ENCODE measurements at regions not wholly inside any gene's neighbourhood (a gene's known extent, or its start where the extent isn't known, plus 50 kb on each side); places are given as distances from the start of the nearest gene placed in this dataset.

DNA sequence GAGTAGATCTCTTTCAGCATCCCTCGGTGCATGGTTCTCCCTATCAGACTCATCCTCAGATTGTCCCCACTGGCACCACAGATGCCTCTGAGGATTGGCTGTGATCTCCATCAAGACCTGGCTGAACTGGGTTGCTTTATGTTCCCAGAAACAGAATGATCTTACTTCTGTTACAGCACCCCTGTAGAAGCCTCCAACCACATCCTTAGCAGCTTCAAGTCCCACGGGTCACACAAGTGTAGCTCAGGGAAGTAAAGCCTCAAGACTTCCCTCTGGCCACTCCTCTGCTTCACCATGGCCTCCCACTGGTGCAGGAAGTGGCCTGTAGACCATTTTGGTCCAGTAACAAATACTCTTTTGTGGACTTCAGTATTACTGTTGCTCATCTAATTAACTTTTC is 566.4 kb upstream of the SUCLG2 start:
- Histone ChIP-seq H3K4me1 (replicated peaks) (no peaks in the 10 kb centered on the region), H3K27me3 (replicated peaks) (no peaks in the 10 kb centered on the region)
- DNase-seq (ENCODE audit: low read depth in 1 of 2, low spot score in 2 of 2): no peak

DNA sequence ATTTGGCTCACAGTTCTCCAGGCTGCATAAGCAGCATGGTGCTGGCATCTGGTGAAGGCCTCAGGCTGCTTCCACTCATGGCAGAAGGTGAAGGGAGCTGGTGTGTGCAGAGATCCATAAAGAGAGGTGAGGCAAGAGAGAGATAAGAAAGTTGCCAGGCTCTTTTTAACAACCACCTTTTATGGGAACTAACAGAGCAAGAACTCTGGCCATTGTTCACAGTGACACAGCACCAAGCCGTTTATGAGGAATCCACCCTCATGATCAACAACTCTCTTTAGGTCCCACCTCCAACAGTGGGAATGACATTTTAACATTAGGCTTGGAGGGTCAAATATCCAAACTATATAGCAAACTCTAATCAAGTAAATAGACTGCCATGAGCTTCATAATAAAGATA is 557.2 kb upstream of the SUCLG2 start:
- H3K27me3 ChIP-seq (replicated peaks): no peaks in the 10 kb centered on the region
- no peak overlapping the region for H3K4me3 ChIP-seq
- H3K27ac ChIP-seq: no peak overlapping the region
- no peak for DNase-seq (ENCODE audit: low read depth in 1 of 2, low spot score in 2 of 2)
- H3K36me3 ChIP-seq: no peaks in the 10 kb centered on the region
- H3K9me3 ChIP-seq (replicated peaks): no peaks in the 10 kb centered on the region
- H3K4me1 ChIP-seq (replicated peaks): no peaks in the 10 kb centered on the region

More for the DNA sequence above, 566.4 kb upstream of the SUCLG2 start:
- Histone ChIP-seq H3K4me3 (no peak overlapping the region), H3K27ac (no peak overlapping the region), H3K36me3 (no peaks in the 10 kb centered on the region), H3K9me3 (replicated peaks) (no peaks in the 10 kb centered on the region)

DNA sequence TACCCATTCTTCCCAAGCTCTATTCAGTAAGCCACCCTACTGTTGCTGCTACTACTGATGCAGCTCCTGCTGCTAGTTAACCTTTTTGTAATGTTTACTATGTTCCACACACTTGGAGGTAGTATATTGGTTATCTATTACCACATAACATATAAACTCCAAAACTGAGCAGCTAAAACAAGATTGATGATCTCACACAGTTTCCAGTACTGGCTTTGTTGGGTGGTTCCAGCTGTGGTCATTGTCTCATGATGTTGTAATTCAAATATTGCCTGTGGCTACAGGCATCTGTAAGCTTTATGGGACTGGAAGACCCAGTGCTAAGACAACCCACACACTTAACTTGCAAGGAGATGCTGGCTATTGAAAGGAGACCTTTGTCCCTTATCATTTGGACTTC is 556.2 kb upstream of the SUCLG2 start:
- no peaks in the 10 kb centered on the region for H3K27me3 ChIP-seq (replicated peaks)
- no peak for DNase-seq (ENCODE audit: low read depth in 1 of 2, low spot score in 2 of 2)
- H3K9me3 ChIP-seq (replicated peaks): no peaks in the 10 kb centered on the region
- H3K36me3 ChIP-seq: no peaks in the 10 kb centered on the region
- H3K4me1 ChIP-seq (replicated peaks): no peaks in the 10 kb centered on the region
- no peak overlapping the region for H3K27ac ChIP-seq
- H3K4me3 ChIP-seq: no peak overlapping the region

DNA sequence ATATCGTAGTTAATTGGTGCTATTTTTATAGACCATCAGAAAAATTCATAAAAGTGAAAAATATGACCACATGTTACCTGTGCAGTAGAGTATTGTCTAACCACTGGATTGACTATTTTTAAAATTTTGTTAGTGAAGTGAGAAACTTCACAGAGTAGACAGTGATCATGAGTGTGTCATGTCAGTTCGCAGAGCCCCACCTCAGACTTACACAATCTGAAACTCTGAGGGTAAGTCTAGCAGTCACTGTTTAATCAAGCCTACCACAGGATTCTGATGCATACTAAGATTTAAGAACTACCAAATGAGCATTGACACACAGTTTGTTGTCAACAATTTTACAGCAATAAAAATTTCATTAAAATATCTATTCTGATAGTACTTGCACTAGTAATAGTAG is 552.9 kb upstream of the SUCLG2 start:
- no peak for DNase-seq (ENCODE audit: low read depth in 1 of 2, low spot score in 2 of 2)
- H3K4me1 ChIP-seq (replicated peaks): no peaks in the 10 kb centered on the region

DNA sequence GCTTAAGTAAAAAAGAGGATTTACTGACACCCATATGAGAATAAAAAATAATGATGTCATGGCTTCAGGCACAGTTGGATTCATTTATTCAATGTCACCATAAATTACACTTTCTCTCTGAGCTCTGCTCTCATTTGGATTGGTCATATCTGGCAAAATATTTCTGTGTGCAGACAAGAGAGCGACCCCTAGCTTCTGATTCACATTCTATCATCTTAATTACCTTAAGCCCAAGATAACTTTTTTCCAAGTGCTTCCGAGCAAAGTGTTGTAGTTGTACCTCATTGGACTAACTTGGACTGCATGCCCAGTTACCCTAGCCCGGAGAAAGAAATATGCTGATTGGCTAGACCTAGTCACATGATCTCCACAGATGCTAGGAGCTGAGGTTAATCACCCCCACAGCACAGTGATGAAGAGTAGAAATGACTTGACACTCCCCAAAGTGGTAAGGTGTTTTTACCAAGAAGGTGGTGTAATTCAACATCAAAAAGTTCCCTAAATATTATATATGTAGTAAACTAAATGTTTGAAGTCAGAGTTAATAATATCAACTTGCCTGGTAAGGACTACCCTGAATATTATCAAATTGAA is 552.2 kb upstream of the SUCLG2 start:
- no peak overlapping the region for H3K4me3 ChIP-seq
- no peak overlapping the region for H3K27ac ChIP-seq
- DNase-seq (ENCODE audit: low read depth in 1 of 2, low spot score in 2 of 2): no peak
- no peaks in the 10 kb centered on the region for H3K36me3 ChIP-seq
- no peaks in the 10 kb centered on the region for H3K4me1 ChIP-seq (replicated peaks)
- no peaks in the 10 kb centered on the region for H3K27me3 ChIP-seq (replicated peaks)
- no peaks in the 10 kb centered on the region for H3K9me3 ChIP-seq (replicated peaks)

More for the DNA sequence above, 552.9 kb upstream of the SUCLG2 start:
- Histone ChIP-seq H3K4me3 (no peak overlapping the region), H3K36me3 (no peaks in the 10 kb centered on the region), H3K9me3 (replicated peaks) (no peaks in the 10 kb centered on the region), H3K27ac (no peak overlapping the region), H3K27me3 (replicated peaks) (no peaks in the 10 kb centered on the region)

DNA sequence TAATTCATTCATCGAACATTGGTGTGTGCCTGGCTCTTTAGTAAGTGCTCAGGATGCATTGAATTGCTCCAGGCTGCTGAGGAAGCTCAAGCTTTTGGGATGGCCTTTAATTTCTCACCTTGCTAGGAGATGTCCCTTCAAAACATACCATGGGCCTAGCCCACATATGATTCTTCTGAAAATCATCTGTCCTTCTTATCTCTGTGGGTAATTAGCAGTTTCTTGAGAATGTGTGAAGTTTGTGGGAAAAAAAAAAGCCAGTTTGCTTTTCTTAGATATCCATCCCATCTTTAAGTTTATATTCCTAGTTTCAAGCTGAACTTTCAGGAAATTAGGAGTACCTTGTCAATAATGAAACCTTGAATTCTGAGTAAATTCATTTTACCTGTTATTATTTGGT is 532.3 kb upstream of the SUCLG2 start:
- no peaks in the 10 kb centered on the region for H3K4me1 ChIP-seq (replicated peaks)
- no peaks in the 10 kb centered on the region for H3K27me3 ChIP-seq (replicated peaks)
- DNase-seq (ENCODE audit: low read depth in 1 of 2, low spot score in 2 of 2): no peak
- no peaks in the 10 kb centered on the region for H3K36me3 ChIP-seq
- H3K9me3 ChIP-seq (replicated peaks): no peaks in the 10 kb centered on the region
- no peak overlapping the region for H3K4me3 ChIP-seq
- H3K27ac ChIP-seq: no peak overlapping the region

DNA sequence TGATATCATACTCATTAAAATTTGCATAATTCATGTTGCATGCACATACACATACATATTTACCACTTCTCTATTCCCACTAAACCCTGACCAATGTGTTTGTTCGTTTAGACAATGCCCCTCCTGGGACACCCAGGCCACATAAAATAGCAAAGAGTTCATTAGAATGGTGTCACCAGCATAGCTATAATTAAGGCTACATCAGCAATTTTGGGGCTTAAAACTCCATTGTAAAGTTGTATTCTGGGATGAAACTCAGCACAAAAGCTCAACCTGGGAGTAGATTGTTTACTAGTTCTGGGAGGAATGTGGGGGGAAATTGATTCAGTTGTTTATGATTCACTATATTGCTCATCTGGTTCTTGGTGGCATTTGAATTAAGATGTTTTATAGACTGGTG is 522.2 kb upstream of the SUCLG2 start:
- no peak for DNase-seq (ENCODE audit: low read depth in 1 of 2, low spot score in 2 of 2)
- no peaks in the 10 kb centered on the region for H3K9me3 ChIP-seq (replicated peaks)
- H3K4me3 ChIP-seq: no peak overlapping the region
- no peaks in the 10 kb centered on the region for H3K27me3 ChIP-seq (replicated peaks)
- no peak overlapping the region for H3K27ac ChIP-seq
- H3K4me1 ChIP-seq (replicated peaks): no peaks in the 10 kb centered on the region
- H3K36me3 ChIP-seq: no peaks in the 10 kb centered on the region

DNA sequence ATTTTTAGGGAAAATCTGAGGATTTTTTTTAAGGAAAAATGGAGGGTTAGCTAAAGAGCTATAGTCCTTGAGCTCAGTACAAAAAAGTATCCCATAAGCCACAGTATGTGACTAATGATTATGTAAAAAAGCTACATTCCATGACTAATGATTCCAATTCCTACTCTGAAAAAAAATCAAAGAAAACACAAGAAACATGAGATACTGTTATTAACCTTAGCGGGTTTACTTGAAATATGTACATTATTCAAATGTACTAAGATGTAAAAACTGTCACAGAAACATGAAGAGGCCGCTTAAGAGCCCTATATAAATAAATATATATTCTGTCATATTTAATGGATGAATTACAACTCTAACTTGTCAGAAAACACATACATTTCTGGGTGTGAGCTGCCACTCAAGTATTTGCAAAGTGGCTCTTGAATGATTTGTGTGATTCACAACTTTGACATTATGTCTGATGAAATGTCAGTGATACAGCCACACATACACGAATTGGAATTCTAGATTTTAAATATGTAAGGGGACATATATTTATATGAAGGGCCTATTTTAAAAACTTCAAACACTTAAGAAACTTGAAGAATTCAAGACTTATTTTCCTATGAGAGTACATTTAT is 518.7 kb upstream of the SUCLG2 start:
- Histone ChIP-seq H3K27me3 (replicated peaks) (no peaks in the 10 kb centered on the region), H3K4me3 (no peak overlapping the region), H3K27ac (no peak overlapping the region), H3K9me3 (replicated peaks) (no peaks in the 10 kb centered on the region), H3K4me1 (replicated peaks) (no peaks in the 10 kb centered on the region), H3K36me3 (no peaks in the 10 kb centered on the region)
- DNase-seq (ENCODE audit: low read depth in 1 of 2, low spot score in 2 of 2): no peak

DNA sequence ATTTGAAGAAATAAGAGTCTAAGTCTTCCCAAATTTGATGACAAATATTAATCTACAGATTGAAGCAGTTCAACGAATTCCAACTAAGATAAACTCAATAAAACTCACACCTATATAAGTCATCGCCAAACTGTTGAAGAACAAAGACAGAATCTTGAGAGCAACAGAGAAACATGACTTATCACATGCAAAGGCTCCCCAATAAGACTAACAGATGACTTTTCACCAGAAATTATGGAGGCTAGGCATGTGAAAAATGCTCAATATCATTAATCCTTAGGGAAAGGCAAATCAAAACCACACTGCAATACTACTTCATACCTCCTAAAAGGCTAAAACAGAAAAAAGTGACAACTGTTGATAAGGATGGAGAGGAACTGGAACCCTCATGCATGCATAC is 517.6 kb upstream of the SUCLG2 start:
- no peaks in the 10 kb centered on the region for H3K4me1 ChIP-seq (replicated peaks)
- no peaks in the 10 kb centered on the region for H3K36me3 ChIP-seq
- DNase-seq (ENCODE audit: low read depth in 1 of 2, low spot score in 2 of 2): no peak

DNA sequence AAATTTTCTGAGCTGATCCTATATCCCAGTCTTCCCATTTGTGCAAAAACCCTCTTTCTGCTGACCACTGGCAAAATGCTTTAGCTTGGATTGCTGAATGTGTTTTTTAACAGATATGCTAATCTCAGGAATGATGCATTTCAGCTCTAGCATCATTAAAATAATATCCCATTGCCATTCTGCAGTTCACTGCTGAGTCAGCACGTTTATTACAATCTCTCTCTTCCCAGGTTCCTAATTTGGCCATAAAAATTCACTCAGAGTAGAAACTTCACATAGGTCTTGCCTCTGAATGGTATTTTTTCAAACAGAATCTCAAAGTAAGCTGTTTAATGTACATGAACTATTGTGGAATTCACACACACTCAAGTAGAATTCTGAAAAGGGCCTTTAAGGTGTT is 509.6 kb upstream of the SUCLG2 start:
- Histone ChIP-seq H3K4me1 (replicated peaks) (no peaks in the 10 kb centered on the region), H3K4me3 (no peak overlapping the region), H3K27me3 (replicated peaks) (no peaks in the 10 kb centered on the region), H3K9me3 (replicated peaks) (no peaks in the 10 kb centered on the region), H3K27ac (no peak overlapping the region), H3K36me3 (no peaks in the 10 kb centered on the region)
- DNase-seq (ENCODE audit: low read depth in 1 of 2, low spot score in 2 of 2): no peak

More for the DNA sequence above, 517.6 kb upstream of the SUCLG2 start:
- Histone ChIP-seq H3K27me3 (replicated peaks) (no peaks in the 10 kb centered on the region), H3K4me3 (no peak overlapping the region), H3K27ac (no peak overlapping the region), H3K9me3 (replicated peaks) (no peaks in the 10 kb centered on the region)

DNA sequence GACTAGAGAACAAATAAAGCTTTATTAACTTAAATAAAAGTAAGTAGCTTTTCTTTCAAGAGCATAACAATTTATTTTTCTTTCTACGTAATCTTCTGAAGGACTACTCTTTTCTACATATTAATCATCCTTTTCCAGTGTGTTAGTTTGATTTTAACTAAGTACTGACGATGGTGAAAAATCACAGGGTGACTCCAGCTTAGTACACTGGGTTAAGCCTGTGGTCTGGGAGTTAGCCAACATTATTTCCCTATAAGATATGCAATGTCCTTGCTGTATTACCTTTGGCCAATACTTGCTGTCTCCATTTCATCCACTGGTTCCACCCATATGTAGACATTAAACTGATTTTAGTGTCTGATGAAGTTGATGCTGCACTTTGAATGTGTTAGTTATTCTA is 508.6 kb upstream of the SUCLG2 start:
- H3K4me3 ChIP-seq: no peak overlapping the region

DNA sequence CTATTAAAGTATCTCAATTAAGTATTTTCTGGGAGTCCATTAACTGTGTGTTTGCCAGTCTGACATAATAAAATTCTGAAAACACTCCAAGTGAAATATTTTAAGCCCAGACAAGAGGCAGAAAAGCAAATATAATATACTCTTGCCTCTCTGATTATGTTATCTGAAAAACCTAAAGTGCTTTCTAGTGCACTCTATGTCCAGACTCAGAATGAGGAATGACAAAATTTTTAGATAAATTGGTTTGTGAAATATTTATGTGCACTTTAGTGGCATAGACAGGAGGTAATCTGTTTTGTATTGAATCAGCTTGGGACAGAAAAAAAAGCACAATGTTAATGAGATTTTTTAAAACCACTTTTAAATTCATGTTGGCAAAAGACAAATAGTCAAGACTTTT is 508.2 kb upstream of the SUCLG2 start:
- Histone ChIP-seq H3K4me3 (no peak overlapping the region), H3K4me1 (replicated peaks) (no peaks in the 10 kb centered on the region), H3K27ac (no peak overlapping the region)

More for the DNA sequence above, 508.6 kb upstream of the SUCLG2 start:
- no peak for DNase-seq (ENCODE audit: low read depth in 1 of 2, low spot score in 2 of 2)
- H3K27me3 ChIP-seq (replicated peaks): no peaks in the 10 kb centered on the region
- H3K4me1 ChIP-seq (replicated peaks): no peaks in the 10 kb centered on the region
- no peak overlapping the region for H3K27ac ChIP-seq
- no peaks in the 10 kb centered on the region for H3K9me3 ChIP-seq (replicated peaks)
- no peaks in the 10 kb centered on the region for H3K36me3 ChIP-seq

DNA sequence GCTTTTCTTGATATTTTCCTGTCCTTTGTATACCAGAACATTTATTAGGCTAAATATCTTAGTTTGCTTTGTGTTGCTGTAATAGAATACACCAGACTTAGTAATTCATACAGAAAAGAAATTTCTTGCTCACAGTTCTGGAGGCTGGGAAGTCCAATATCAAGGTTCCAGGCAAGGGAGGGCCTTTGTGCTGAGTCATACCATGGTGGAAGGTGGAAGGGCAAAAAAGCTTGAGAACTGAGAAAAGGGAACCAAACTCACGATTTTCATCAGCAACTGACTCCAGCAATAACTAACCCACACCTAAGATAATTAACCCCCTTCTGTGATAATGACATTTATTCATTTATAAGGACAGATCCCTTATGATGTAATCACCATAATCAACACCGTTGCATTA is 496.9 kb upstream of the SUCLG2 start:
- Histone ChIP-seq H3K4me3 (no peak overlapping the region), H3K36me3 (no peaks in the 10 kb centered on the region), H3K9me3 (replicated peaks) (no peaks in the 10 kb centered on the region), H3K4me1 (replicated peaks) (no peaks in the 10 kb centered on the region), H3K27me3 (replicated peaks) (no peaks in the 10 kb centered on the region), H3K27ac (no peak overlapping the region)
- DNase-seq (ENCODE audit: low read depth in 1 of 2, low spot score in 2 of 2): no peak

More for the DNA sequence above, 508.2 kb upstream of the SUCLG2 start:
- no peak for DNase-seq (ENCODE audit: low read depth in 1 of 2, low spot score in 2 of 2)
- Histone ChIP-seq H3K9me3 (replicated peaks) (no peaks in the 10 kb centered on the region), H3K27me3 (replicated peaks) (no peaks in the 10 kb centered on the region), H3K36me3 (no peaks in the 10 kb centered on the region)

DNA sequence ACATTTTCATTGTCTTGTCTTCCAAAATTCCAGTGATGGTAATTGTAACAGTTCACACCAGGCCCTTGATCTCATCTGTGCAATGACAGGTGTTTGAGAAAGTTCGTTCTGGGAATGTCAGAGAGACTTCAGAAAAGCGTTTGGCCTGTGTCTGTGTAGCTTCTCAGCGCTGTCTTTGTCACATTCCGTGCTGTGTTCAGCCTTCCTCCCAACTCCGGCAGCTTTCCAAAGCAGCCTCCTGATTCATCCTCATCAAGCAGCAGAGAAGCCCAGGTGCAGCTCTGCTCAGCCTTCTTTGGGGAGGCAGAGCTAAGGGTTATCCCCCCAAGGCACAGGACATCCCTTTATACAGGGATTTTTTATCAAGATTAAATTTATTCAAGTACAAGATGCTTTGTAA is 494.0 kb upstream of the SUCLG2 start:
- no peaks in the 10 kb centered on the region for H3K9me3 ChIP-seq (replicated peaks)
- H3K27ac ChIP-seq: no peak overlapping the region
- H3K4me3 ChIP-seq: no peak overlapping the region
- no peak for DNase-seq (ENCODE audit: low read depth in 1 of 2, low spot score in 2 of 2)
- H3K27me3 ChIP-seq (replicated peaks): no peaks in the 10 kb centered on the region
- H3K36me3 ChIP-seq: no peaks in the 10 kb centered on the region
- H3K4me1 ChIP-seq (replicated peaks): no peaks in the 10 kb centered on the region

DNA sequence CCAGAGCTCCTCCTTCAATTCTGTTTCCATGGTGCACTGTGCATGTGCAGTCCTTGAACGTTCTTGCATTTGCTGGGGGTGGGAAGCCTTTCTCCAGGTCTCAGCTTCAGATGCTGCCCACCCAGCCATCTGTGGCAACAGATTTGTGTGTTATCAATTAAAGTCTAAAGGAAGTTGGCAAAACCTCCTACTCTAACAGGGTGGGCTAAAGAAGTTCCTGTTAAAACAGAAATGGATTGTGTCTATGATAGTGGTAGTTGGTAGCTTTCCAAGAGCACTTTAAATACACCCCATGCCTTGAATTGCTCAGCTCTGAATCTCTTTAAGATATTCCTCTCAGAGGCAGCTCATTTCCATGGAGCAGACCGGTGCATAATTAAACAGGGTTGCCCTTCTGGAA is 488.0 kb upstream of the SUCLG2 start:
- no peak overlapping the region for H3K27ac ChIP-seq
- DNase-seq (ENCODE audit: low read depth in 1 of 2, low spot score in 2 of 2): no peak
- no peak overlapping the region for H3K4me3 ChIP-seq
- H3K9me3 ChIP-seq (replicated peaks): no peaks in the 10 kb centered on the region
- H3K27me3 ChIP-seq (replicated peaks): no peaks in the 10 kb centered on the region
- no peaks in the 10 kb centered on the region for H3K36me3 ChIP-seq
- no peaks in the 10 kb centered on the region for H3K4me1 ChIP-seq (replicated peaks)

Data from SJSA1 (cell line).